ENCODE measurements at regions not wholly inside any gene's neighbourhood (a gene's known extent, or its start where the extent isn't known, plus 50 kb on each side); places are given as distances from the start of the nearest gene placed in this dataset.

DNA sequence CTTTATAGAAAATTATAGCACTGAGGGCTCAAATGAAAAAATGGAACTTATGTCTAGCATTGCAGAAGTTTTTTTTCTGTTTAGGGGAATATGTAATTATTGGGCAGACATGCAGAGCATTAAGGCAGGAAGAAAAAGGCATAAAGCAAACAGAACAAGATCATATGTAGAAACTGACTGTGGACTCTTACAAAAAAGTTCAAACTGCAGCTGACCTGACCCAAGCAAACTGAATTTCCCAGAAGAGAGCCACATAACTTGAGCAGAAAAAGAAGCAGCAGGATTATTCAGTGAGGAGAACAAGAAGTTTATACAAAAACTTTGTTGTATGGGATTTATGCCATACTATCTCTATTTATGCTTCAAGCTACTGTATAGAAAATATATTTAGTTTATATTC is 250.9 kb downstream of the PHF14 start:
- TF ChIP-seq, protein P1, sequence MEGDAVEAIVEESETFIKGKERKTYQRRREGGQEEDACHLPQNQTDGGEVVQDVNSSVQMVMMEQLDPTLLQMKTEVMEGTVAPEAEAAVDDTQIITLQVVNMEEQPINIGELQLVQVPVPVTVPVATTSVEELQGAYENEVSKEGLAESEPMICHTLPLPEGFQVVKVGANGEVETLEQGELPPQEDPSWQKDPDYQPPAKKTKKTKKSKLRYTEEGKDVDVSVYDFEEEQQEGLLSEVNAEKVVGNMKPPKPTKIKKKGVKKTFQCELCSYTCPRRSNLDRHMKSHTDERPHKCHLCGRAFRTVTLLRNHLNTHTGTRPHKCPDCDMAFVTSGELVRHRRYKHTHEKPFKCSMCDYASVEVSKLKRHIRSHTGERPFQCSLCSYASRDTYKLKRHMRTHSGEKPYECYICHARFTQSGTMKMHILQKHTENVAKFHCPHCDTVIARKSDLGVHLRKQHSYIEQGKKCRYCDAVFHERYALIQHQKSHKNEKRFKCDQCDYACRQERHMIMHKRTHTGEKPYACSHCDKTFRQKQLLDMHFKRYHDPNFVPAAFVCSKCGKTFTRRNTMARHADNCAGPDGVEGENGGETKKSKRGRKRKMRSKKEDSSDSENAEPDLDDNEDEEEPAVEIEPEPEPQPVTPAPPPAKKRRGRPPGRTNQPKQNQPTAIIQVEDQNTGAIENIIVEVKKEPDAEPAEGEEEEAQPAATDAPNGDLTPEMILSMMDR (IDR thresholded peaks at IDR 0.05) = no peak
- TF ChIP-seq POLR2A (IDR thresholded peaks at IDR 0.05) = no peak
